CD4-positive, alpha-beta T cell treated with Interleukin-4 for 4 hours (primary cell): ENCODE measurements at regions not wholly inside any gene's neighbourhood (a gene's known extent, or its start where the extent isn't known, plus 50 kb on each side); places are given as distances from the start of the nearest gene placed in this dataset.
A peak's percentile ranks its signal among the peaks of the same experiment; 100 is the strongest.
"Not testable (repeated sequence)": the region's sequence is repeated elsewhere in the genome, so short reads cannot be mapped to it uniquely, and the experiment has no call there.

ENCODE experiments used
- DNase-seq: peaks from one replicate; pipeline ENCODE4 v3.0.0-alpha.2; 2020

- no peak for DNase-seq
Measured at GRCh38 chr11:121358760-121359159, 66.2 kb downstream of the SC5D start.

GRCh38 chr11:121359591-121359990 is 67.0 kb downstream of the SC5D start:
- DNase-seq: no peak

- DNase-seq: not testable (repeated sequence)
Measured at GRCh38 chr11:121362955-121363354, 70.4 kb downstream of the SC5D start.

- DNase-seq: no peak
Measured at GRCh38 chr11:121365304-121365703, 72.7 kb downstream of the SC5D start.

- no peak for DNase-seq
Measured at GRCh38 chr11:121366038-121366437, 73.5 kb downstream of the SC5D start.

GRCh38 chr11:121367001-121367843 is 74.7 kb downstream of the SC5D start:
- peak; percentile 68 for DNase-seq

GRCh38 chr11:121367844-121368225 is 75.3 kb downstream of the SC5D start:
- DNase-seq: no peak

GRCh38 chr11:121368364-121369240 is 76.0 kb downstream of the SC5D start:
- DNase-seq: no peak

- DNase-seq: no peak
Measured at GRCh38 chr11:121369366-121369765, 76.8 kb downstream of the SC5D start.

GRCh38 chr11:121372028-121372427 is 79.5 kb downstream of the SC5D start:
- DNase-seq: no peak

- peak; percentile 7 for DNase-seq
Measured at GRCh38 chr11:121372671-121373429, 79.3 kb upstream of the SORL1 start.

- DNase-seq: no peak
Measured at GRCh38 chr11:121374286-121374985, 77.7 kb upstream of the SORL1 start.

- DNase-seq: no peak
Measured at GRCh38 chr11:121376130-121376529, 76.0 kb upstream of the SORL1 start.

GRCh38 chr11:121379145-121379810 is 72.8 kb upstream of the SORL1 start:
- peak; percentile 24 for DNase-seq

- DNase-seq: no peak
Measured at GRCh38 chr11:121383716-121384115, 68.4 kb upstream of the SORL1 start.

GRCh38 chr11:121385688-121386087 is 66.4 kb upstream of the SORL1 start:
- DNase-seq: no peak
